Right atrium auricular region (tissue), 2 donors: ENCODE measurements at regions not wholly inside any gene's neighbourhood (a gene's known extent, or its start where the extent isn't known, plus 50 kb on each side); places are given as distances from the start of the nearest gene placed in this dataset.
A peak's percentile ranks its signal among the peaks of the same experiment; 100 is the strongest.

Experiments used
- DNase-seq: peaks from one replicate; pipeline ENCODE4 v3.0.0-alpha.2; 2019; ENCODE audit warnings: low spot score
- H3K27ac ChIP-seq, 2 donors: fragments of 200-600 bp; sonication (generic); 1 replicate in 1 of 2; 2 replicates in 1 of 2; pipeline ENCODE4 v1.5.1; 2016 to 2019
- H3K27me3 ChIP-seq, 2 donors: fragments of 200-600 bp; sonication (generic); one replicate each; pipeline versions ENCODE4 v1.5.1 to v1.6.0; 2017 to 2019
- H3K36me3 ChIP-seq: fragments of 200-600 bp; sonication (generic); one replicate; pipeline ENCODE4 v1.5.1; 2016
- H3K4me1 ChIP-seq, 2 donors: fragments of 200-600 bp; sonication (generic); one replicate each; pipeline versions ENCODE4 v1.5.1 to v1.6.0; 2017 to 2019
- H3K4me3 ChIP-seq, 2 donors: fragments of 200-600 bp; sonication (generic); 1 replicate in 1 of 2; 2 replicates in 1 of 2; pipeline ENCODE4 v1.5.1; 2017 to 2019; ENCODE audit warnings: mild to moderate bottlenecking in 1 of 2, moderate library complexity in 1 of 2
- H3K9me3 ChIP-seq, 2 donors: fragments of 200-600 bp; sonication (generic); one replicate each; pipeline ENCODE4 v1.5.1; 2019
- TF ChIP-seq, protein P1 (sequence below), 2 donors: fragments of 200-600 bp; sonication (generic); IDR thresholded peaks; one replicate each; pipeline ENCODE4 v1.5.1; 2019; ENCODE audit warnings: antibody characterized with exemption in 2 of 2

DNA sequence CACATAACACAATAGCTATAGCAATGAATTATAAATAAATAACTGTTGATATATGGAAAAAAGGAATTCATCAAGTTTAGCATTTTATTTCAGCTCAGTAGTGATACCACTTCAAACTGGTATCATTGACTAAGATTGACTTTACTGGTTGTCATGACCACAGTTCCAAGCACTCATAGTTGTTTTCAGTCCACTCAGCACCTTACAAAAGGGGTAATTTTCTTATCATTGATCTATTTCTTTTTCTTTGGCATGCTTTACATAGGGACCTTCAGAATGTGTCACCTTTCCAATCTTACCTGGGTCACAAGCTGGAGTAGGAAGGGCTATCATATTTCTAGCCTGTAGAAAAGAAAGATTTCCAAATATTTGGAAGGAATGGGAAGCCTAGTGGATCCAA, 275.5 kb upstream of the TMEM229A start:
- H3K4me1 ChIP-seq = no peaks in the 10 kb centered on the region
- H3K4me3 ChIP-seq = no peak overlapping the region
- TF ChIP-seq, protein P1, sequence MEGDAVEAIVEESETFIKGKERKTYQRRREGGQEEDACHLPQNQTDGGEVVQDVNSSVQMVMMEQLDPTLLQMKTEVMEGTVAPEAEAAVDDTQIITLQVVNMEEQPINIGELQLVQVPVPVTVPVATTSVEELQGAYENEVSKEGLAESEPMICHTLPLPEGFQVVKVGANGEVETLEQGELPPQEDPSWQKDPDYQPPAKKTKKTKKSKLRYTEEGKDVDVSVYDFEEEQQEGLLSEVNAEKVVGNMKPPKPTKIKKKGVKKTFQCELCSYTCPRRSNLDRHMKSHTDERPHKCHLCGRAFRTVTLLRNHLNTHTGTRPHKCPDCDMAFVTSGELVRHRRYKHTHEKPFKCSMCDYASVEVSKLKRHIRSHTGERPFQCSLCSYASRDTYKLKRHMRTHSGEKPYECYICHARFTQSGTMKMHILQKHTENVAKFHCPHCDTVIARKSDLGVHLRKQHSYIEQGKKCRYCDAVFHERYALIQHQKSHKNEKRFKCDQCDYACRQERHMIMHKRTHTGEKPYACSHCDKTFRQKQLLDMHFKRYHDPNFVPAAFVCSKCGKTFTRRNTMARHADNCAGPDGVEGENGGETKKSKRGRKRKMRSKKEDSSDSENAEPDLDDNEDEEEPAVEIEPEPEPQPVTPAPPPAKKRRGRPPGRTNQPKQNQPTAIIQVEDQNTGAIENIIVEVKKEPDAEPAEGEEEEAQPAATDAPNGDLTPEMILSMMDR (IDR thresholded peaks at IDR 0.05) = no peak
- no peak overlapping the region for H3K27ac ChIP-seq
- H3K9me3 ChIP-seq = no peaks in the 10 kb centered on the region
- no peaks in the 10 kb centered on the region for H3K36me3 ChIP-seq
- DNase-seq = no peak
- no peaks in the 10 kb centered on the region for H3K27me3 ChIP-seq

DNA sequence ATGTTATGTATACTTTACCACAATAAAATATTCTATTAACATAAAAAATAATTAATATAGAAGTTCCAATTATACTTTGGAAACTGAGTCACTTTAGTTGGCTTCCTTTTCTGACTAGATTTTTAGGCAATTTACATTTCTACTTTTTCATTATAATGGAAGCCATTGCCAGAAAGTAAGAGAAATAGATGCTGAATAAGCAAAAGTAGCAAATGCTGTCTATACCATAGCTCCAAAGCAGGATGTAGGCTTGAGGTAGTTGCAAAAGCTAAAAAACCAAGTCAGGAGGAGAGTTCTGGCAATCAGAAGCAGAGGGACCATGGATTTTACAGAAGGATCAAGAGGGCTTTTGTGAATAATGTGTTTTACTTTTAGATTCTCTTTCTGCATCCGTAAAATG, 262.4 kb upstream of the TMEM229A start:
- no peaks in the 10 kb centered on the region for H3K4me1 ChIP-seq
- TF ChIP-seq, protein P1 (IDR thresholded peaks at IDR 0.05) = no peak
- no peak overlapping the region for H3K27ac ChIP-seq
- H3K27me3 ChIP-seq = no peaks in the 10 kb centered on the region
- no peak overlapping the region for H3K4me3 ChIP-seq
- no peaks in the 10 kb centered on the region for H3K36me3 ChIP-seq
- peaks cover 0 to 50% of the 10 kb centered on the region in 2 donors for H3K9me3 ChIP-seq
- no peak for DNase-seq

DNA sequence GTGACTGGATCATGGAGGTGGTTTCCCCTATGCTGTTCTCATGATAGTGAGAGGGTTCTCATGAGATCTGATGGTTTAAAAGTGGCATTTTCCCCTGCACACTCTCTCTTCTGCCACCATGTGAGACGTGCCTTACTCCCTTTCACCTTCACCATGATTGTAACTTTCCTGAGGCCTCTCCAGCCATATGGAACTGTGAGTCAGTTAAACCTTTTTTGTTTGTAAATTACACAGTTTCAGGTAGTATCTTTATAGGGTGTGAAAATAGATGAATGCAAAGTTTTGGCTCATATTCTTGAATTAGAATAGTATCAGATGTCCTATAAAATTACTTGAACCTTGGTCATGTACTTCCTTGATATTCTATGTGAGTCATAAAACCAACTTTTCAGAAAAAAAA, 252.1 kb upstream of the TMEM229A start:
- H3K4me3 ChIP-seq = no peak overlapping the region
- no peak for DNase-seq
- no peaks in the 10 kb centered on the region for H3K4me1 ChIP-seq
- TF ChIP-seq, protein P1 (IDR thresholded peaks at IDR 0.05) = no peak
- H3K27ac ChIP-seq = no peak overlapping the region
- H3K27me3 ChIP-seq = no peaks in the 10 kb centered on the region
- H3K36me3 ChIP-seq = no peaks in the 10 kb centered on the region
- H3K9me3 ChIP-seq = no peaks in the 10 kb centered on the region

DNA sequence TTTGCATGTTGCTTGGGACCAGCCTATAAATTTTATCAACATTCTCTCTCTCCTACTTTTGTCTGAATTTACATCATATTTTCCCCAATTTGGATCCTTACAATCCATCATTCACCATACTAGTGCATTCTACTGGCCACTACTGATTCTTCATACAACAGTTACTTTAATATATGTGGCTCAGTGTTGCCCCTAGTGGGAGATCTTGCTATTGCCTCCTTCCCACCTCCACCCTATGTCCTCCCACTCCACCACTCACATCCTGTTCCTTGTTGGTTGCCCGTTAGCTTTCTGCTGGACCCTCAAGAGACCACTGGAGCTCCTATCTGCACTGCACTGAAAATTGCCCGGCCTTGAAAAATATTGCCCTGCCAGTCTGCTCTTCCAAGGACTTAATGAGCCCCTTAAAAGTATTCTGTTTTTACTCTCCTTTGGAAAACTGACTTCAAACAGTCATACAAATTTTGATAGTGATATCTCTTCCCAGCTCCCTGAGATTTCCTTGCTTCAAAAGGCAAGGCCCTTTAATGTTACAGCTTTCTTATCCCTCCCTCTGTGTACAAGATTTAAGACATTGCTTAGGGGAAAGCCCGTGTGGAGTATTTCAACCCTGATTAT, 243.2 kb upstream of the TMEM229A start:
- no peaks in the 10 kb centered on the region for H3K4me1 ChIP-seq
- H3K27ac ChIP-seq = no peak overlapping the region
- TF ChIP-seq, protein P1 (IDR thresholded peaks at IDR 0.05) = peak in 1 of 2 donors; percentile 29
- H3K4me3 ChIP-seq = no peak overlapping the region
- no peaks in the 10 kb centered on the region for H3K27me3 ChIP-seq
- DNase-seq = no peak
- no peaks in the 10 kb centered on the region for H3K9me3 ChIP-seq
- H3K36me3 ChIP-seq = no peaks in the 10 kb centered on the region

DNA sequence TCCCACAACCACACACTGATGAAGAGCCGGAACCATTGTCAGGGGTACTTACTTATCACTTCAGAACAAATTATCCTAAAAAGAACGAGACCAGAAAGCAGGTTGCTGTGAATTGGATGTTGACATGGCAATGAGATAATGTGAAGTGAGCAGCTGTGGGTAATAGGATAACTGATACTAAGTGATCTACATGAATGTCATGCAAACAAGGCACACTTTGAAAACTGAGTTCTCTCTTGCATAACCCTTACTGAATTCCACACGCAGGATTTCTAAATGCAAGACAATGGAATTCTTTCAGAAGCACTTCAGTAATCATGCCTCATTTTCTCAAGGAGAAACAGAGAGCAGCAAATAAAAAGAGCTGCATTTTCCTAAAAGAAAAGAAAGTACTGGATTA, 242.5 kb upstream of the TMEM229A start:
- no peak overlapping the region for H3K4me3 ChIP-seq
- H3K27ac ChIP-seq = no peak overlapping the region
- no peak for DNase-seq
- no peaks in the 10 kb centered on the region for H3K4me1 ChIP-seq
- H3K9me3 ChIP-seq = no peaks in the 10 kb centered on the region
- TF ChIP-seq, protein P1 (IDR thresholded peaks at IDR 0.05) = no peak
- H3K36me3 ChIP-seq = no peaks in the 10 kb centered on the region
- no peaks in the 10 kb centered on the region for H3K27me3 ChIP-seq

DNA sequence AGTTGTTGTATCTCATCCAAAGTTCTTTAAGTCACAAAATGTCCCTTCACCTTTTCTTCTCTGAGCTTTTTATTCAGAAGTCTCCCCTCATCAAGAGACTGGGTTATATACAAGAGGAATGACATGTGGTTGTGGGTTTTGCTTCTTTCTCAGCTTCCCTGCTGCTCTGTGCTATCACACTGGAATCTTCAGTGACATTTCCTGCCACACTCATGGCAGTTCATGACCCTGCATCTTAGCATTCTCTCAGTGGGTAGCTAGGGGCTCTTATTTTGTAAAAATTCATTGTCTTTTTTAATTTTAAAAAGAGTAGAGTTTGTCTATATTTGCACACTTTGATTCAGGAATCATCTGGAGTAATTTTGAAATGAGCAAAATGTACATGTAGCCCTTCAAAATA, 236.9 kb upstream of the TMEM229A start:
- Histone ChIP-seq H3K27ac (no peak overlapping the region), H3K4me3 (no peak overlapping the region), H3K4me1 (no peaks in the 10 kb centered on the region), H3K9me3 (no peaks in the 10 kb centered on the region), H3K36me3 (no peaks in the 10 kb centered on the region), H3K27me3 (no peaks in the 10 kb centered on the region)
- TF ChIP-seq, protein P1 (IDR thresholded peaks at IDR 0.05) = no peak
- no peak for DNase-seq
